ENCODE measurements at regions not wholly inside any gene's neighbourhood (a gene's known extent, or its start where the extent isn't known, plus 50 kb on each side); places are given as distances from the start of the nearest gene placed in this dataset.

DNA sequence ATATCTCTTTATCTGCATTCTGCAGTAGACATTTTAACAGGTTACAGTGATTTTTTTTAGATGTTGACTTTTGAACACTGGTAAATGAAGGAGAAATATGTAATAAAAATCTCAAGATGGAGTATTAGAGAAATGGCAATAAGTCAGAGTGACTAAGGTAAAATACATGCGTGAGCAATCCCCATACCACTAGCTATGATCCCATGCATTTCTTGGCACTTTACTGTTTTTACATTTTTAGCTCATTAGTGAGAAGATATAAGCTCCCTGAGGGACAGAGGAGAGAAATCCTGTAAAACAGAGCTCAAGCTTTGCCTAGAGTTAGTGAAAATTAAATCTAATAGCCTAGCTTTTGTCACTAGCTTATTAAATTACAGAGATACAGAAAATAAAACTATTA is 181.9 kb upstream of the TRPM3 start:
- Histone ChIP-seq H3K9ac (no peak overlapping the region), H2AFZ (ENCODE audit: low read depth) (no peak overlapping the region), H3K36me3 (ENCODE audit: insufficient read depth) (no peaks in the 10 kb centered on the region), H3K79me2 (ENCODE audit: insufficient read depth, low read depth) (no peaks in the 10 kb centered on the region), H3K27me3 (ENCODE audit: insufficient read depth, low read depth) (no peaks in the 10 kb centered on the region), H3K4me1 (ENCODE audit: low read depth, poor library complexity, severe bottlenecking) (peaks cover 3% of the 10 kb centered on the region), H3K4me2 (no peak overlapping the region), H3K27ac (no peak overlapping the region), H4K20me1 (ENCODE audit: insufficient read depth) (no peaks in the 10 kb centered on the region), H3K4me3 (IDR thresholded peaks at IDR 0.05; ENCODE audit: insufficient read depth, low read depth, low read length) (no peak overlapping the region)
- TF ChIP-seq, protein P1, sequence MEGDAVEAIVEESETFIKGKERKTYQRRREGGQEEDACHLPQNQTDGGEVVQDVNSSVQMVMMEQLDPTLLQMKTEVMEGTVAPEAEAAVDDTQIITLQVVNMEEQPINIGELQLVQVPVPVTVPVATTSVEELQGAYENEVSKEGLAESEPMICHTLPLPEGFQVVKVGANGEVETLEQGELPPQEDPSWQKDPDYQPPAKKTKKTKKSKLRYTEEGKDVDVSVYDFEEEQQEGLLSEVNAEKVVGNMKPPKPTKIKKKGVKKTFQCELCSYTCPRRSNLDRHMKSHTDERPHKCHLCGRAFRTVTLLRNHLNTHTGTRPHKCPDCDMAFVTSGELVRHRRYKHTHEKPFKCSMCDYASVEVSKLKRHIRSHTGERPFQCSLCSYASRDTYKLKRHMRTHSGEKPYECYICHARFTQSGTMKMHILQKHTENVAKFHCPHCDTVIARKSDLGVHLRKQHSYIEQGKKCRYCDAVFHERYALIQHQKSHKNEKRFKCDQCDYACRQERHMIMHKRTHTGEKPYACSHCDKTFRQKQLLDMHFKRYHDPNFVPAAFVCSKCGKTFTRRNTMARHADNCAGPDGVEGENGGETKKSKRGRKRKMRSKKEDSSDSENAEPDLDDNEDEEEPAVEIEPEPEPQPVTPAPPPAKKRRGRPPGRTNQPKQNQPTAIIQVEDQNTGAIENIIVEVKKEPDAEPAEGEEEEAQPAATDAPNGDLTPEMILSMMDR (conservative IDR thresholded peaks at IDR 0.05; ENCODE audit: low read depth, low read length): no peak

DNA sequence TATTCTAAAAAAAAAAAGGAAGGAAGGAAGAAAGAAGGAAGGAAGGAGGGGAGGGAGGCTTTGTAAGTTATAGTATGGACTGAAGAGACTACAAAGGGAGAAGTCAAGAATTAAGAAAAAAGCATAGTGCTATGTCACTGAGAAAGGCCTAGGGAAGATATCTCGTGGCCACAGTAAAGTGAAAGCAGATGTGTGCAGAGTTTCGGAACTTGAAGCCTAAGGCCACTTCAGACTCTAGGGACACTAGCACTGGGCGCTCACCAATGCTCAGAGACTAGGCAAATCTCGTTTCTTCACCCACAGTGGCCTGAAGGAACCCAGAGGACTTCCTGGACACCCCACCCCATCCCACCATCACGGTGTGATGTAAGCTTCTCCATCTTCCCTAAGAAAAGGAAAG is 181.4 kb upstream of the TRPM3 start:
- H3K4me3 ChIP-seq (IDR thresholded peaks at IDR 0.05; ENCODE audit: insufficient read depth, low read depth, low read length): no peak overlapping the region
- H3K79me2 ChIP-seq (ENCODE audit: insufficient read depth, low read depth): no peaks in the 10 kb centered on the region
- no peaks in the 10 kb centered on the region for H3K4me1 ChIP-seq (ENCODE audit: low read depth, poor library complexity, severe bottlenecking)
- H4K20me1 ChIP-seq (ENCODE audit: insufficient read depth): no peaks in the 10 kb centered on the region
- no peaks in the 10 kb centered on the region for H3K27me3 ChIP-seq (ENCODE audit: insufficient read depth, low read depth)
- no peaks in the 10 kb centered on the region for H3K36me3 ChIP-seq (ENCODE audit: insufficient read depth)
- no peak overlapping the region for H3K9ac ChIP-seq
- H2AFZ ChIP-seq (ENCODE audit: low read depth): no peak overlapping the region
- H3K4me2 ChIP-seq: no peak overlapping the region
- TF ChIP-seq, protein P1 (conservative IDR thresholded peaks at IDR 0.05; ENCODE audit: low read depth, low read length): no peak
- no peak overlapping the region for H3K27ac ChIP-seq

DNA sequence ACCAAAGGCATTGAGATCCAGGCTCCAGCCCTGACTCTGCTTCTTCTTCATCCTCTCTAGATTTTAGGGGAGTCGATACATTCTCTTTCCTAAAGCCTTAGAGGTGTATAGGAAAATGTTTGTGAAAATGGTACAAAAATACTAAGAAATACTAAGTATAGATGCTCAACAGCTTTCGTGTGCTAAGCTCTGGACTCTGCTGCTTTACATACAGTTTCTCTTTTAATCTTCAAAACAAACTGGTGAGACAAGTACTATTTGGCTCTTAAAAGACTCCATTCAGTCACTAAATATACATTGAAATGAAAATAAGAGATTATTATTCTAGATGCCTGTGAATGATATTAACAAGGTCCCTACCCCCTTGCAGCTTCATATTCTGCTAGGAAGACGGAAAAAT is 174.5 kb upstream of the TRPM3 start:
- Histone ChIP-seq H3K4me2 (no peak overlapping the region), H3K79me2 (ENCODE audit: insufficient read depth, low read depth) (no peaks in the 10 kb centered on the region), H3K36me3 (ENCODE audit: insufficient read depth) (no peaks in the 10 kb centered on the region), H3K4me1 (ENCODE audit: low read depth, poor library complexity, severe bottlenecking) (no peaks in the 10 kb centered on the region), H3K4me3 (IDR thresholded peaks at IDR 0.05; ENCODE audit: insufficient read depth, low read depth, low read length) (no peak overlapping the region), H3K9ac (no peak overlapping the region), H2AFZ (ENCODE audit: low read depth) (no peak overlapping the region), H4K20me1 (ENCODE audit: insufficient read depth) (no peaks in the 10 kb centered on the region), H3K27me3 (ENCODE audit: insufficient read depth, low read depth) (no peaks in the 10 kb centered on the region), H3K27ac (no peak overlapping the region)
- TF ChIP-seq, protein P1 (conservative IDR thresholded peaks at IDR 0.05; ENCODE audit: low read depth, low read length): no peak

DNA sequence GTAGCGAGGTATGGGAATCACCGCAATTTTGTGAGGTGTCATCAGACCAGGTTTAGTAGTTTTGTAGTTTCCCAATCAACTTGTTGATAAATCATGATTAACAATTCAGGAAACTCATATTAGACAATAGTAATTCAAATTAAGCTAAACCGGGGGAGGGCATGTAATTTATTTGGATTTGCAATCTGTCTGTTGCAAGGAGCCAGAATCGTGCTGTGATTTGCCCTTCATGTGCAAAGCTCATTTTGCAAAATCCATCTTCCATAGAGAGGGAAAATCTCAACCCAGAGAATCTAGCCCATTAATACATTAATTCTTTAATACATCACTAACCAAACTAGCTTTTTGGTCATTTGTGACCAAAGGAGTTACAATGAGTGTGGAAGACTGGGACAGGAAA is 164.7 kb upstream of the TRPM3 start:
- Histone ChIP-seq H3K4me1 (ENCODE audit: low read depth, poor library complexity, severe bottlenecking) (no peaks in the 10 kb centered on the region), H3K79me2 (ENCODE audit: insufficient read depth, low read depth) (no peaks in the 10 kb centered on the region), H3K27ac (no peak overlapping the region), H3K36me3 (ENCODE audit: insufficient read depth) (no peaks in the 10 kb centered on the region), H3K9ac (no peak overlapping the region), H2AFZ (ENCODE audit: low read depth) (no peak overlapping the region), H3K27me3 (ENCODE audit: insufficient read depth, low read depth) (no peaks in the 10 kb centered on the region), H3K4me2 (no peak overlapping the region), H4K20me1 (ENCODE audit: insufficient read depth) (no peaks in the 10 kb centered on the region), H3K4me3 (IDR thresholded peaks at IDR 0.05; ENCODE audit: insufficient read depth, low read depth, low read length) (no peak overlapping the region)
- TF ChIP-seq, protein P1 (conservative IDR thresholded peaks at IDR 0.05; ENCODE audit: low read depth, low read length): no peak
